ENCODE measurements at regions not wholly inside any gene's neighbourhood (a gene's known extent, or its start where the extent isn't known, plus 50 kb on each side); places are given as distances from the start of the nearest gene placed in this dataset.

DNA sequence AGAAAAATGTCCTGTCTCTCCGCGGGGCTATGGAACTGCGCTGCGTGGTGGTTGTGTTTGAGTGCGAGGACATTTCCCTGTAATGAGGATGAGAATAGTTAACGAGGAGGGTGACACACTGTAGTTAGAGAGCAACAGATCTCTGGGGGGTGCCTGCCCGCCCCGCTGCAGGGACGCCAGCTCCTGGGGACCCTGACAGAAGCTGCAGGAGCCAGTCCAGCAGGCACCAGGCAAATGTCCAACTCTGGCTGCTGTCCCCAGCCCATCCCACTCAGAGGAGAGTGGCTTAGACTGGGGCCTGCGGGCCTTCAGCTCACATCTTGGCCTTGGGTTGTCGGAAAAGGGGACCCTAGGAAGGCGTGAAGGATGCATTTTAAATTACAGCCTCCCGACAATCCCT, 92.9 kb upstream of the FOXP4 start:
- TF ChIP-seq, protein P1, sequence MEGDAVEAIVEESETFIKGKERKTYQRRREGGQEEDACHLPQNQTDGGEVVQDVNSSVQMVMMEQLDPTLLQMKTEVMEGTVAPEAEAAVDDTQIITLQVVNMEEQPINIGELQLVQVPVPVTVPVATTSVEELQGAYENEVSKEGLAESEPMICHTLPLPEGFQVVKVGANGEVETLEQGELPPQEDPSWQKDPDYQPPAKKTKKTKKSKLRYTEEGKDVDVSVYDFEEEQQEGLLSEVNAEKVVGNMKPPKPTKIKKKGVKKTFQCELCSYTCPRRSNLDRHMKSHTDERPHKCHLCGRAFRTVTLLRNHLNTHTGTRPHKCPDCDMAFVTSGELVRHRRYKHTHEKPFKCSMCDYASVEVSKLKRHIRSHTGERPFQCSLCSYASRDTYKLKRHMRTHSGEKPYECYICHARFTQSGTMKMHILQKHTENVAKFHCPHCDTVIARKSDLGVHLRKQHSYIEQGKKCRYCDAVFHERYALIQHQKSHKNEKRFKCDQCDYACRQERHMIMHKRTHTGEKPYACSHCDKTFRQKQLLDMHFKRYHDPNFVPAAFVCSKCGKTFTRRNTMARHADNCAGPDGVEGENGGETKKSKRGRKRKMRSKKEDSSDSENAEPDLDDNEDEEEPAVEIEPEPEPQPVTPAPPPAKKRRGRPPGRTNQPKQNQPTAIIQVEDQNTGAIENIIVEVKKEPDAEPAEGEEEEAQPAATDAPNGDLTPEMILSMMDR (IDR thresholded peaks at IDR 0.05) = no peak
- no peak for TF ChIP-seq POLR2A (IDR thresholded peaks at IDR 0.05)
- TF ChIP-seq POLR2AphosphoS5 (IDR thresholded peaks at IDR 0.05) = no peak
